Dermis microvascular lymphatic vessel endothelial cell (primary cell): ENCODE measurements at regions not wholly inside any gene's neighbourhood (a gene's known extent, or its start where the extent isn't known, plus 50 kb on each side); places are given as distances from the start of the nearest gene placed in this dataset.
"Not testable (repeated sequence)": the region's sequence is repeated elsewhere in the genome, so short reads cannot be mapped to it uniquely, and the experiment has no call there.

Experiments used
- DNase-seq, 2 donors: peaks; one replicate each; pipeline versions ENCODE4 v3.0.0 to v3.0.0-alpha.2; 2010; ENCODE audit warnings: low read depth in 2 of 2

- DNase-seq, result no peak
Observed at GRCh38 chr9:126056312-126057021, 270.2 kb upstream of the MVB12B start.

- no peak for DNase-seq
Observed at GRCh38 chr9:126057121-126057825, 269.4 kb upstream of the MVB12B start.

GRCh38 chr9:126058011-126058531 is 268.6 kb upstream of the MVB12B start:
- DNase-seq, result no peak

- no peak for DNase-seq
Observed at GRCh38 chr9:126058591-126058990, 268.0 kb upstream of the MVB12B start.

GRCh38 chr9:126061575-126061974 is 265.1 kb upstream of the MVB12B start:
- DNase-seq, result no peak

- DNase-seq, result no peak
Observed at GRCh38 chr9:126062158-126062886, 264.3 kb upstream of the MVB12B start.

- DNase-seq, result no peak
Observed at GRCh38 chr9:126063326-126063725, 263.3 kb upstream of the MVB12B start.

GRCh38 chr9:126066131-126066530 is 260.5 kb upstream of the MVB12B start:
- DNase-seq, result no peak

- DNase-seq, result no peak
Observed at GRCh38 chr9:126067031-126067734, 259.4 kb upstream of the MVB12B start.

- DNase-seq, result no peak
Observed at GRCh38 chr9:126068534-126069230, 257.9 kb upstream of the MVB12B start.

GRCh38 chr9:126069400-126069955 is 257.2 kb upstream of the MVB12B start:
- DNase-seq, result no peak

- no peak for DNase-seq
Observed at GRCh38 chr9:126070058-126070655, 256.5 kb upstream of the MVB12B start.

- DNase-seq, result no peak
Observed at GRCh38 chr9:126071076-126071750, 255.4 kb upstream of the MVB12B start.

GRCh38 chr9:126077656-126078055 is 249.0 kb upstream of the MVB12B start:
- not testable (repeated sequence) for DNase-seq

- DNase-seq, result no peak
Observed at GRCh38 chr9:126080641-126081040, 246.0 kb upstream of the MVB12B start.

GRCh38 chr9:126081746-126082145 is 244.9 kb upstream of the MVB12B start:
- no peak for DNase-seq

- DNase-seq, result no peak
Observed at GRCh38 chr9:126084008-126084407, 242.6 kb upstream of the MVB12B start.

- DNase-seq, result no peak
Observed at GRCh38 chr9:126084696-126085095, 241.9 kb upstream of the MVB12B start.

GRCh38 chr9:126085170-126085569 is 241.5 kb upstream of the MVB12B start:
- DNase-seq, result no peak

- DNase-seq, result no peak
Observed at GRCh38 chr9:126088336-126088735, 238.3 kb upstream of the MVB12B start.
